Hepatocyte (in vitro differentiated cells): ENCODE measurements at regions not wholly inside any gene's neighbourhood (a gene's known extent, or its start where the extent isn't known, plus 50 kb on each side); places are given as distances from the start of the nearest gene placed in this dataset.

Source experiments
- DNase-seq: peaks from one replicate; pipeline ENCODE4 v3.0.0-alpha.2; 2016; ENCODE audit warnings: low spot score
- H2AFZ ChIP-seq: fragments of 200-600 bp; sonication (generic); 2 replicates; pipeline ENCODE4 v1.6.0; 2016; ENCODE audit warnings: antibody characterized with exemption, mild to moderate bottlenecking
- H3K27ac ChIP-seq: fragments of 200-600 bp; sonication (generic); 2 replicates; pipeline ENCODE4 v1.5.1; 2016; ENCODE audit warnings: mild to moderate bottlenecking
- H3K27me3 ChIP-seq: fragments of 200-600 bp; sonication (generic); 2 replicates; pipeline ENCODE4 v1.6.1; 2016
- H3K36me3 ChIP-seq: fragments of 200-600 bp; sonication (generic); replicated peaks from 2 replicates; pipeline ENCODE4 v1.5.1; 2016; ENCODE audit warnings: low read depth; ENCODE audit not compliant: insufficient read depth
- H3K4me1 ChIP-seq: fragments of 200-600 bp; sonication (generic); 2 replicates; pipeline ENCODE4 v1.5.1; 2016; ENCODE audit warnings: mild to moderate bottlenecking, moderate library complexity; ENCODE audit not compliant: insufficient read depth
- H3K4me2 ChIP-seq: fragments of 200-600 bp; sonication (generic); 2 replicates; pipeline ENCODE4 v1.6.0; 2016
- H3K4me3 ChIP-seq: fragments of 200-600 bp; sonication (generic); 2 replicates; pipeline ENCODE4 v1.5.1; 2016; ENCODE audit warnings: mild to moderate bottlenecking
- H3K79me2 ChIP-seq: fragments of 200-600 bp; sonication (generic); 2 replicates; pipeline ENCODE4 v1.6.0; 2017; ENCODE audit warnings: mild to moderate bottlenecking
- H3K9me2 ChIP-seq: fragments of 200-600 bp; sonication (generic); replicated peaks from 2 replicates; pipeline ENCODE4 v1.6.0; 2017; ENCODE audit warnings: mild to moderate bottlenecking; ENCODE audit not compliant: insufficient read depth
- H3K9me3 ChIP-seq: fragments of 200-600 bp; sonication (generic); 2 replicates; pipeline ENCODE4 v1.5.1; 2016; ENCODE audit warnings: low read depth, mild to moderate bottlenecking
- H4K20me1 ChIP-seq: fragments of 200-600 bp; sonication (generic); 2 replicates; pipeline ENCODE4 v1.6.0; 2016; ENCODE audit warnings: mild to moderate bottlenecking; ENCODE audit not compliant: insufficient read depth, poor library complexity, severe bottlenecking
- CTCF ChIP-seq: fragments of 200-600 bp; sonication (generic); IDR thresholded peaks from 2 replicates; pipeline ENCODE4 v1.5.1; 2016; ENCODE audit warnings: antibody characterized with exemption, mild to moderate bottlenecking; ENCODE audit not compliant: poor library complexity
- EZH2 ChIP-seq: fragments of 200-600 bp; sonication (generic); IDR thresholded peaks from 2 replicates; pipeline ENCODE4 v1.6.1; 2016; ENCODE audit warnings: antibody characterized with exemption, mild to moderate bottlenecking, borderline replicate concordance
- EZH2phosphoT487 ChIP-seq: fragments of 200-600 bp; sonication (generic); IDR thresholded peaks from one replicate; pipeline ENCODE4 v1.6.1; 2018; ENCODE audit warnings: antibody characterized with exemption, mild to moderate bottlenecking, low read depth, moderate library complexity; ENCODE audit not compliant: unreplicated experiment, severe bottlenecking
- WGBS: methylation state at CpG from one replicate; pipeline ENCODE4 v1.1.6; 2016; ENCODE audit warnings: low lambda C conversion rate; ENCODE audit errors: missing lambda C conversion rate; 5-methylcytosine and 5-hydroxymethylcytosine counted together

GRCh38 chr10:62688971-62689700 lies 115.4 kb upstream of the ADO start:
- H4K20me1 ChIP-seq = no peaks in the 10 kb centered on the region
- no peak overlapping the region for H3K4me2 ChIP-seq
- H3K4me1 ChIP-seq = no peaks in the 10 kb centered on the region
- no peak overlapping the region for H3K27ac ChIP-seq
- H3K4me3 ChIP-seq = no peak overlapping the region
- H3K36me3 ChIP-seq = no peaks in the 10 kb centered on the region
- DNase-seq = no peak
- peaks cover 3% of the 10 kb centered on the region for H3K9me3 ChIP-seq
- H3K9me2 ChIP-seq = no peaks in the 10 kb centered on the region
- no peak for TF ChIP-seq EZH2
- TF ChIP-seq CTCF = no peak
- no peak for TF ChIP-seq EZH2phosphoT487
- WGBS = 68% methylated on average over 2 of the region's 2 CpGs
- H3K79me2 ChIP-seq = no peaks in the 10 kb centered on the region
- no peaks in the 10 kb centered on the region for H3K27me3 ChIP-seq
- H2AFZ ChIP-seq = no peak overlapping the region

- no peak for DNase-seq
- no peaks in the 10 kb centered on the region for H3K27me3 ChIP-seq
- H3K4me1 ChIP-seq = no peaks in the 10 kb centered on the region
- H2AFZ ChIP-seq = no peak overlapping the region
- H3K27ac ChIP-seq = no peak overlapping the region
- no peak overlapping the region for H3K4me3 ChIP-seq
- WGBS = 81% methylated on average over 5 of the region's 5 CpGs
- no peaks in the 10 kb centered on the region for H3K79me2 ChIP-seq
- H3K4me2 ChIP-seq = no peak overlapping the region
- no peaks in the 10 kb centered on the region for H3K36me3 ChIP-seq
- no peaks in the 10 kb centered on the region for H3K9me2 ChIP-seq
- peaks cover 3% of the 10 kb centered on the region for H3K9me3 ChIP-seq
- TF ChIP-seq CTCF (no peak), EZH2phosphoT487 (no peak), EZH2 (no peak)
- H4K20me1 ChIP-seq = no peaks in the 10 kb centered on the region
Measured at GRCh38 chr10:62689712-62690111, 114.8 kb upstream of the ADO start.

GRCh38 chr10:62690703-62691102 lies 113.8 kb upstream of the ADO start:
- no peak for TF ChIP-seq CTCF
- TF ChIP-seq EZH2phosphoT487 = no peak
- TF ChIP-seq EZH2 = no peak
- Histone ChIP-seq H3K9me2 (no peaks in the 10 kb centered on the region), H3K4me2 (no peak overlapping the region), H3K4me1 (no peaks in the 10 kb centered on the region), H3K79me2 (no peaks in the 10 kb centered on the region), H3K4me3 (no peak overlapping the region), H3K36me3 (no peaks in the 10 kb centered on the region), H3K9me3 (peaks cover 3% of the 10 kb centered on the region), H2AFZ (no peak overlapping the region), H4K20me1 (no peaks in the 10 kb centered on the region), H3K27ac (no peak overlapping the region), H3K27me3 (no peaks in the 10 kb centered on the region)
- DNase-seq = no peak
- 91% methylated on average over 3 of the region's 3 CpGs for WGBS
